Spleen (tissue), 11 donors: ENCODE measurements at regions not wholly inside any gene's neighbourhood (a gene's known extent, or its start where the extent isn't known, plus 50 kb on each side); places are given as distances from the start of the nearest gene placed in this dataset.
A peak's percentile ranks its signal among the peaks of the same experiment; 100 is the strongest.

ENCODE experiments used
- DNase-seq: peaks from one replicate; pipeline ENCODE4 v3.0.0-alpha.2; 2020
- H3K27ac ChIP-seq, 8 donors: fragments of 200-600 bp; sonication (generic) in 7 of 8; 1 replicate in 4 of 8; 2 replicates in 4 of 8; pipeline versions ENCODE4 v1.5.0 to v1.8.0; 2016 to 2021; ENCODE audit warnings: inconsistent platforms in 4 of 8, mild to moderate bottlenecking in 4 of 8, moderate library complexity in 1 of 8
- H3K27me3 ChIP-seq, 7 donors: fragments of 200-600 bp; sonication (generic) in 6 of 7; replicated peaks in 1 of 7; 1 replicate in 4 of 7; 2 replicates in 3 of 7; pipeline versions ENCODE4 v1.5.0 to v1.8.0; 2016 to 2021; ENCODE audit warnings: inconsistent platforms in 3 of 7, mild to moderate bottlenecking in 1 of 7
- H3K36me3 ChIP-seq, 6 donors: fragments of 200-600 bp; sonication (generic) in 5 of 6; 1 replicate in 4 of 6; 2 replicates in 2 of 6; pipeline versions ENCODE4 v1.5.0 to v1.8.0; 2016 to 2021; ENCODE audit warnings: inconsistent platforms in 2 of 6
- H3K4me1 ChIP-seq, 6 donors: fragments of 200-600 bp; sonication (generic) in 5 of 6; 1 replicate in 3 of 6; 2 replicates in 3 of 6; pipeline versions ENCODE4 v1.5.0 to v1.8.0; 2016 to 2021; ENCODE audit warnings: inconsistent platforms in 3 of 6
- H3K4me3 ChIP-seq, 8 donors: fragments of 200-600 bp; sonication (generic) in 7 of 8; 1 replicate in 4 of 8; 2 replicates in 4 of 8; pipeline versions ENCODE4 v1.5.0 to v1.8.0; 2016 to 2021; ENCODE audit warnings: inconsistent platforms in 4 of 8, mild to moderate bottlenecking in 4 of 8, moderate library complexity in 2 of 8
- H3K9me3 ChIP-seq, 8 donors: fragments of 200-600 bp; sonication (generic) in 7 of 8; 1 replicate in 4 of 8; 2 replicates in 4 of 8; pipeline versions ENCODE4 v1.5.0 to v1.8.0; 2016 to 2021; ENCODE audit warnings: inconsistent platforms in 4 of 8
- POLR2A ChIP-seq, 3 donors: fragments of 450-650 bp; IDR thresholded peaks; one replicate each; pipeline ENCODE4 v1.5.1; 2017; ENCODE audit warnings: antibody characterized with exemption in 3 of 3, mild to moderate bottlenecking in 1 of 3
- POLR2AphosphoS5 ChIP-seq, 3 donors: sonication (generic); formaldehyde crosslinking; IDR thresholded peaks; one replicate each; pipeline ENCODE4 v1.5.1; 2017; ENCODE audit warnings: antibody characterized with exemption in 3 of 3
- WGBS, 5 donors: extraction: QIAGEN DNeasy Blood & Tissue Kit in 3 of 5; methylation state at CpG; one replicate each; pipeline versions ENCODE4 v1.1.5 to v1.1.7; 2013 to 2018; 5-methylcytosine and 5-hydroxymethylcytosine counted together
- intact Hi-C: fragments of 100-400 bp; cut with DNase I; formaldehyde crosslinking; loops from one replicate; pipeline ENCODE4 v1.15.0; 2023; ENCODE audit warnings: low total_unique reads
- TF ChIP-seq, protein P1 (sequence below), 11 experiments: fragments of 200-600 bp in 7 of 11; fragments of 450-650 bp in 4 of 11; sonication (generic) in 4 of 11; IDR thresholded peaks in 8 of 11; conservative IDR thresholded peaks in 3 of 11; 1 replicate in 7 of 11; 2 replicates in 4 of 11; pipeline versions ENCODE4 v1.4.0 to v1.8.0; 2016 to 2021; ENCODE audit warnings: antibody characterized with exemption in 11 of 11, inconsistent platforms in 4 of 11, mild to moderate bottlenecking in 1 of 11
- donor health status: healthy with polysubstance abuse.
- donor health status: DM: no; HTN: no; CAD: no; lungs with moderate emphysema.
- donor health status: DM: no; HTN: no; CAD: no.
- donor health status: Bipolar disorder and iron deficiency.
- donor health status: healthy.
- donor health status: DM: no; HTN: no; CAD: no.
- donor health status: DM: yes; HTN: yes; CAD: no.

DNA sequence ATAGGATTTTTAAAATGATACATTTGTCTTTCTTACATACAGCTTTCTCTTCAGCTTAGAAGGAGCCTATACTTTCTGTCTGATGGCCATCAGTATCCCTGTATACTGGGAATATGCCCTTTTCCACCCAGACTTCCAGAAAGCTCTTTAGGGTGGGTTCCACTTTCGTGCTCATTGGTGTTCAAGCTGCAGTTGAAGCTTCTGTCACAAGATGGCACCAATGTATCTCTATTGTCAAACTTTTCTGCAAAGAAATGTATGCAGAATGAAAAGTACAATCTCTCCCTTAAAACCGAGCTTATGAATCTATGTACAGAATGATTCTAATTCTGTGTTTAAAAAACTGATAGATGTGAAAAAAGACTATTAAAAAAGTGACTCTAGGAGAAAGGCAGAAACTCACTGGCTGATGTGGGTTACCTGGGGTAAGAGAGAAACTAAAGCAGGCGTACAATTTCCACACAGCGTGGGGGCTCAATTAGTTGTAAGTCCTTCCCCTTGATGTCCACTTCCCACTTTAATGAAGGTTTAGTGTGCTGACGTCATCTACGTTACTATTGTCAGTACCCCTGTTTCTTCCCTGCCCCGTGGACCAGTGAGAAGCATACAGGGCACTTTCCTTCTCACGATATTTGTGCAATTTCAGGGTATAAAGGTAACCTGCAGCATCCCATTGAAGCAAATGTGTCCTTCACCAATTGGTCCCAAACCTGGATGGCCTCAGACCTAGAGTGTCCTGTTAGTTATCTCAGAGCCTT, 57.3 kb upstream of the TCEAL2 start:
- Histone ChIP-seq H3K4me3 (no peak overlapping the region), H3K27me3 (peaks cover 0 to 15% (median 0%) of the 10 kb centered on the region in 7 donors), H3K4me1 (no peaks in the 10 kb centered on the region), H3K9me3 (peaks cover 0 to 25% (median 11%) of the 10 kb centered on the region in 8 donors), H3K36me3 (no peaks in the 10 kb centered on the region), H3K27ac (no peak overlapping the region)
- no peak for TF ChIP-seq POLR2AphosphoS5 (IDR thresholded peaks at IDR 0.05)
- TF ChIP-seq, protein P1, sequence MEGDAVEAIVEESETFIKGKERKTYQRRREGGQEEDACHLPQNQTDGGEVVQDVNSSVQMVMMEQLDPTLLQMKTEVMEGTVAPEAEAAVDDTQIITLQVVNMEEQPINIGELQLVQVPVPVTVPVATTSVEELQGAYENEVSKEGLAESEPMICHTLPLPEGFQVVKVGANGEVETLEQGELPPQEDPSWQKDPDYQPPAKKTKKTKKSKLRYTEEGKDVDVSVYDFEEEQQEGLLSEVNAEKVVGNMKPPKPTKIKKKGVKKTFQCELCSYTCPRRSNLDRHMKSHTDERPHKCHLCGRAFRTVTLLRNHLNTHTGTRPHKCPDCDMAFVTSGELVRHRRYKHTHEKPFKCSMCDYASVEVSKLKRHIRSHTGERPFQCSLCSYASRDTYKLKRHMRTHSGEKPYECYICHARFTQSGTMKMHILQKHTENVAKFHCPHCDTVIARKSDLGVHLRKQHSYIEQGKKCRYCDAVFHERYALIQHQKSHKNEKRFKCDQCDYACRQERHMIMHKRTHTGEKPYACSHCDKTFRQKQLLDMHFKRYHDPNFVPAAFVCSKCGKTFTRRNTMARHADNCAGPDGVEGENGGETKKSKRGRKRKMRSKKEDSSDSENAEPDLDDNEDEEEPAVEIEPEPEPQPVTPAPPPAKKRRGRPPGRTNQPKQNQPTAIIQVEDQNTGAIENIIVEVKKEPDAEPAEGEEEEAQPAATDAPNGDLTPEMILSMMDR (IDR thresholded peaks at IDR 0.05 in 8 of 11, conservative IDR thresholded peaks at IDR 0.05 in 3 of 11): peak in 8 of 11 experiments; percentile 13 to 48 (median 34)
- DNase-seq: no peak
- intact Hi-C loops: no loop called here
- 49 to 63% (median 54%) methylated on average over 8 of the region's 8 CpGs for WGBS, 5 donors

DNA sequence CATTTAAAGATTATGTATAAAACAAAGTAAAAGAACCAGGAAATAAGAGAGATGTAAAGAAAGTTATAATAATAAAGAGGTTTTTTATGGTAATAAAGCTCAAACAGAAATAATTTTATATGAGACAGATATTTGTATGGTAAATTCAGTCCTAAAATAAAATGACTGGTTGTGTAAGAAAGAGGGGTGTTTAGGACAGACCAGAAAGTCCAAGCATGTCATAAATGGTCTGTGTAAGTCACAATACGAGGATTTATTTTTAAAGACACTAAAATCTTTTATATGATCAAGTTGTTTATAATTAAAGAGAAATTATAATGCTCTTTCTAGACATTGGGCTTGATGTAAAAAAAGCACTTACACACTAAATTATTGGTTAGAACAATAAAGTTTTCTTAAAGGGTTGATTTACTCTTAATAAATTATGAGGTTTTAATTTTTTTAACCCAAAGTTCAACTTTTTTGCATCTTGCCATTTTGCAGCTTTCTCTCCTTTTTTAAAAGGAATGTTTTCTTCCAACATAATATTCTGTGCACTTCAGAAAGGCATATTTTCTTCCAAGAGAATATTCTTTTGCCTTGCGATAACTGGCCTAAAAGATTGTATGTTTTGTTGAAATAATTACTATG, 61.9 kb upstream of the TCEAL2 start:
- H3K9me3 ChIP-seq: peaks cover 0 to 29% (median 11%) of the 10 kb centered on the region in 8 donors
- H3K4me1 ChIP-seq: no peaks in the 10 kb centered on the region
- 70 to 86% (median 76%) methylated on average over 2 of the region's 2 CpGs for WGBS, 5 donors
- TF ChIP-seq, protein P1 (IDR thresholded peaks at IDR 0.05 in 8 of 11, conservative IDR thresholded peaks at IDR 0.05 in 3 of 11): no peak
- TF ChIP-seq POLR2AphosphoS5 (IDR thresholded peaks at IDR 0.05) (no peak), POLR2A (IDR thresholded peaks at IDR 0.05) (no peak)
- peaks cover 0 to 6% (median 0%) of the 10 kb centered on the region in 7 donors for H3K27me3 ChIP-seq
- H3K36me3 ChIP-seq: no peaks in the 10 kb centered on the region
- no peak overlapping the region for H3K27ac ChIP-seq
- no peak overlapping the region for H3K4me3 ChIP-seq
- intact Hi-C loops: no loop called here
- no peak for DNase-seq

DNA sequence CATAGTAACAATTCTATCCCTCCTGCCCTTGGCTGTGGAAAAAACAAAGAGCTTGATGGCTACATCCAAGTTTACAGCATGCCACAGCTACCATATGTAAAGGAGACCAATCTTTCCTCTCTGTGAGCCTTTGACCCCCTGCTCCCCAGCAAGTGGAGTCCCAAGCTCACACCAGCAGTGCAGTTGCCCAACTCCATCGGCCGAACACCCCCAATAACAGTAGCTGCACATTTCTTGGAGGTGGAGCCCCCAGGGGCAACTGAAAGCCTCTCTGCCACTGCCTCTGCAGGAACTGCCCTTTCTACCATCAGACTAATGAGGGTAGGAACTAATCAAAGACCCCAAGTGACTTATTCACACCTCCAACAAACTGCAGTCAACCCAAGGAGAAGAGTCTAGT, 81.0 kb upstream of the TCEAL2 start:
- peak; percentile 42 for DNase-seq
- no peaks in the 10 kb centered on the region for H3K4me1 ChIP-seq
- H3K27me3 ChIP-seq: no peaks in the 10 kb centered on the region
- H3K27ac ChIP-seq: no peak overlapping the region
- H3K36me3 ChIP-seq: no peaks in the 10 kb centered on the region
- no peak overlapping the region for H3K4me3 ChIP-seq
- TF ChIP-seq, protein P1 (IDR thresholded peaks at IDR 0.05 in 8 of 11, conservative IDR thresholded peaks at IDR 0.05 in 3 of 11): no peak
- intact Hi-C loops: no loop called here
- WGBS, 5 donors: 78 to 89% (median 83%) methylated on average over 2 of the region's 2 CpGs; no CpG with 5 or more reads in 1 of the 5 donors
- peaks cover 0 to 17% (median 0%) of the 10 kb centered on the region in 8 donors for H3K9me3 ChIP-seq

DNA sequence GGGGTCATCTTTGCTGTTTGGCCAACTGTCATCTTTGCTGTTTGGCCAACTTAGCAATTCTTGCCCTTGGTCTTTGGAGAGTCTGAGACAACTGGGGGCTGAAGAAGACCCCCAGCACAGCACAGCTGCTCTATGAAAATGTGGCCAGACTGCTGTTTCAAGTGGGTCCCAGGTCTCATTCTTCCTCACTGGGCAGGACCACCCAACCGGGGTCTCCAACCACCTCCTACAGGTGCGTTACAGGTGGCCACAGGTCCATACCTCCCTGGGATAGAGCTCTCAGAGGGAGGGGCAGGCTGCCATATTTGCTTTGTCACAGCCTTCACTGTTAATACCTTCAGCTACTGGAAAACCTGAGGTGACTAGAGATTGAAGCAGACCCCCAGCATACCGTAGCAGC, 82.1 kb upstream of the TCEAL2 start:
- H3K27ac ChIP-seq: no peak overlapping the region

More for the DNA sequence above, 82.1 kb upstream of the TCEAL2 start:
- 76 to 86% (median 79%) methylated on average over 1 to 3 of the region's 3 CpGs for WGBS, 5 donors
- intact Hi-C loops: no loop called here
- no peaks in the 10 kb centered on the region for H3K36me3 ChIP-seq
- no peaks in the 10 kb centered on the region for H3K4me1 ChIP-seq
- H3K27me3 ChIP-seq: no peaks in the 10 kb centered on the region
- peak; percentile 25 for DNase-seq
- TF ChIP-seq POLR2AphosphoS5 (IDR thresholded peaks at IDR 0.05) (no peak), POLR2A (IDR thresholded peaks at IDR 0.05) (no peak)
- TF ChIP-seq, protein P1 (IDR thresholded peaks at IDR 0.05 in 8 of 11, conservative IDR thresholded peaks at IDR 0.05 in 3 of 11): no peak
- H3K4me3 ChIP-seq: no peak overlapping the region
- H3K9me3 ChIP-seq: peaks cover 0 to 17% (median 0%) of the 10 kb centered on the region in 8 donors
